22Rv1 (cell line): ENCODE measurements at regions not wholly inside any gene's neighbourhood (a gene's known extent, or its start where the extent isn't known, plus 50 kb on each side); places are given as distances from the start of the nearest gene placed in this dataset.

Experiments
- H3K27ac ChIP-seq: fragments of 450-650 bp; 2 replicates; pipeline ENCODE4 v1.5.1; 2017
- ZFX ChIP-seq: fragments of 450-650 bp; IDR thresholded peaks from 2 replicates; pipeline ENCODE4 v1.6.1; 2017; ENCODE audit warnings: antibody characterized with exemption, borderline replicate concordance
- TF ChIP-seq, protein P1 (sequence below): fragments of 450-650 bp; IDR thresholded peaks from 2 replicates; pipeline ENCODE4 v1.5.1; 2017; ENCODE audit warnings: mild to moderate bottlenecking

DNA sequence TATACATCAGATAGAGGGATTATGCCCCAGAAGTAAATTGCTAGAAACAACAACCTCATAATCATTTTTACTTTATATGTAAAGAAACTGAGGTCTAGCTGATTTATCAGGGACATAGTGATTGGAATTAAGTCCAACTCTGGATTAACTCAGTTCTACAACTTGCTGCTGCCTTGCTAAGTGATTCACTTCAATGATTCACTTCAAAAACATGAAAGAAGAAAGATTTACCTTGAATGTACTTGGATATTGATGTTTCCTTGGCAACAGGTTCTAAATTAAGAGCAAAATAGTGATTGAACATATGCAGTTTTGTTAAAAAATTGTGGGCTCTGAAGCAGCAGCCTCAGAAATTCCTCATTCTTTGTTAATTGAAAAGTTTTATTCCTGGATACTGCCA, 99.8 kb upstream of the H2AZ1 start:
- TF ChIP-seq, protein P1, sequence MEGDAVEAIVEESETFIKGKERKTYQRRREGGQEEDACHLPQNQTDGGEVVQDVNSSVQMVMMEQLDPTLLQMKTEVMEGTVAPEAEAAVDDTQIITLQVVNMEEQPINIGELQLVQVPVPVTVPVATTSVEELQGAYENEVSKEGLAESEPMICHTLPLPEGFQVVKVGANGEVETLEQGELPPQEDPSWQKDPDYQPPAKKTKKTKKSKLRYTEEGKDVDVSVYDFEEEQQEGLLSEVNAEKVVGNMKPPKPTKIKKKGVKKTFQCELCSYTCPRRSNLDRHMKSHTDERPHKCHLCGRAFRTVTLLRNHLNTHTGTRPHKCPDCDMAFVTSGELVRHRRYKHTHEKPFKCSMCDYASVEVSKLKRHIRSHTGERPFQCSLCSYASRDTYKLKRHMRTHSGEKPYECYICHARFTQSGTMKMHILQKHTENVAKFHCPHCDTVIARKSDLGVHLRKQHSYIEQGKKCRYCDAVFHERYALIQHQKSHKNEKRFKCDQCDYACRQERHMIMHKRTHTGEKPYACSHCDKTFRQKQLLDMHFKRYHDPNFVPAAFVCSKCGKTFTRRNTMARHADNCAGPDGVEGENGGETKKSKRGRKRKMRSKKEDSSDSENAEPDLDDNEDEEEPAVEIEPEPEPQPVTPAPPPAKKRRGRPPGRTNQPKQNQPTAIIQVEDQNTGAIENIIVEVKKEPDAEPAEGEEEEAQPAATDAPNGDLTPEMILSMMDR, result no peak
- no peak for TF ChIP-seq ZFX
- no peak overlapping the region for H3K27ac ChIP-seq

DNA sequence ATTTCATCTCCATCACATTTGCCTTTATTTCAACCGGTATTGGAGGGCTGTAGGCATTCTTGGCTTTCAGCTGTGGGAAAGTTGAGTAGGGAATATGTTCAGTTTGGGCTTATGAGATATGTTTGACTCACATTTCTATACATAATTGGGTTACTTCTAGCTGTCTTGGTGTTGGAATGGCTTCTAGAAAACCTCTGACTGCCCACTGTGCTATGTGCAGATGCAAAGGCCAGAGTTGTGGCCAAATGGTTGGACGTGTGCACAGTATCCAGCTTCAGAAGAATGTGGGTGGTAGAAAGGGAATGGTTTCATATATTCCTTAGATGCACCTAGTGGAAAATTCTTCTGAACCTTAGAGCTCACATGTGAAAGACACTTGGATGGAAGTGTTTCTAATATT, 92.6 kb upstream of the H2AZ1 start:
- no peak overlapping the region for H3K27ac ChIP-seq
- TF ChIP-seq ZFX, result no peak
- TF ChIP-seq, protein P1, result no peak

DNA sequence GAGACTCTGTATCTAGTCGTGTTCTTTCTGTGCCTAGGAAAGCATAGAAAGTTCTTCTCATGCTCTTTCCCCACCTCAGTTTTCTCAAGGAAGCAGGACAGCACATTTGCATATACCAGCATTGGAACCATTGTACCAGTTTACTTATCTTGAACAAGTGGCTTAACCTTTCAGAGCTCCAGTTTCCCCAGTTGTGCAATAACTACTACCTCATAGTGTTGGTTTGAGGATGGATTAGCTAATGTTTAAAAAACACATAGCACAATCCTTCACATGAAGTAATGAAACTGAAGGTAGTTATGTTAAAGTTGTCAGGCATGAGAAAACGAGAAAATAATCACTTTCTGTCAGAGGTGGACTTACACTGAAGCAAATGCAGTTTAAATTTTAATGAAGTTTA, 92.2 kb upstream of the H2AZ1 start:
- no peak overlapping the region for H3K27ac ChIP-seq
- TF ChIP-seq, protein P1, result no peak
- no peak for TF ChIP-seq ZFX

DNA sequence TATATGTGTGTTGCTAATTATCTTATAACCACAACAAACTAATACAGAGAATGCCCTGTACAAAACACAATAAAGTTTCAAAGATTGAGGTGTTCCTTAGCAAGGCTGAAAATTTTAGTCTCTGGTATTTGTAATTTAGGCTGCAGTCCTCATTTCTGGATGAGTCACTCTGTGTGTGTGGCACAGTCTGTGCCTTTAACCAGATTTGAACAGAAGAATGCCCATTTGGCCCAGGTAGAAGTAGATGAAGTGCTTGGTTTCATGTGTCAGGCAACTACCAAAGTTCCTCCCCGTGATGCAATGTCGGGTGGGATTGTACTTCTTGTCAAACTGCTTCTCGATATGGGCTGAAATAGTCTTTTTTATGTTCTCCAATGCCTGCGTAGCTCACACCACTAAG, 91.6 kb upstream of the H2AZ1 start:
- no peak overlapping the region for H3K27ac ChIP-seq
- TF ChIP-seq, protein P1, result no peak
- no peak for TF ChIP-seq ZFX

DNA sequence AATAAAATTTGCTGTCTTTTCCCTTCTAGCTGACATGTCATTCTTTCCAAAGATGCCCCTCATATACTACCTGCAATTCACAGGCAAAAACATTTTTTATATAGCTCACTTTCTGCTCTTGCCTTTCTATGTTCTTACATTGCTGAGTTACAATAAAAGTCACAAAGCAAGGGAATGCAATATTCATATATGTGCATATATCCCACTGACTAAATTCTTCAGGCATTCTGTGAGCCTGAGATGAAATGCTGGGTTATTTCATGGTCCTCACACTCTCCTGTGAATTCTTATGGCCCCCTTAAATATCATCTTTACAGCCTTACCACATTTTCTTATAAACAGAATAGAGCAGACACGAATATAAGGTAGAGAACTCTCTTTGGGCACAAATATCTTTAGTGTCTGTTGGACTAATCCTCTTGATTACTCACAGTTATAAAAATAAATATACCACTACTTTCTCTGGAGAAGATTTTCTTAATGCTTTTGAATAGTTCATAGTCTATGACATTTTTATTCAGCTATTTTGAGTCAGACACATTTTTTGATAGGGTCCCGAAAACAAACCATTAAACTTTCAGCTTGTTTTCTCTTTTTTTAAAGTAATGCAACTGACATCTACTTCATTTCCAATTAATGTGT, 84.1 kb upstream of the H2AZ1 start:
- no peak overlapping the region for H3K27ac ChIP-seq
- TF ChIP-seq, protein P1, result no peak
- TF ChIP-seq ZFX, result no peak

DNA sequence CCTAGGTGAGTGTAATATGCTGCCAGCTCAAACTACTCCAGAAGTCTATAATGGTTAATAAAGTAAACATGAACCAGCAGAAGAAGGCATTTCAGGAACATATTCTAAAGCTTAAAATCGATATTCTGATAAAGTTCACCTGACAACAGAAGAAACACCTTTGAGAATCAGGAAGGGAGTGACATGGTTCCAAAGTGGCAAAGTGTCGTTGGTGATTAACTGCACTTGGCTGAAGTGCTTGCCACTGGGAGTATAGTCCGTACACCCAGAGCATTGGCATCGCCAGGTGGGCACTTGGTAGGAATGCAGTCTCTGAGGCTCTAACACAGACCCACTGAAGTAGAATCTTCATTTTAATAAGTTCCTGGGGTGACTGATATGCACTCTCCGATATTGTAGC, 76.0 kb upstream of the H2AZ1 start:
- TF ChIP-seq, protein P1, result no peak
- TF ChIP-seq ZFX, result no peak

DNA sequence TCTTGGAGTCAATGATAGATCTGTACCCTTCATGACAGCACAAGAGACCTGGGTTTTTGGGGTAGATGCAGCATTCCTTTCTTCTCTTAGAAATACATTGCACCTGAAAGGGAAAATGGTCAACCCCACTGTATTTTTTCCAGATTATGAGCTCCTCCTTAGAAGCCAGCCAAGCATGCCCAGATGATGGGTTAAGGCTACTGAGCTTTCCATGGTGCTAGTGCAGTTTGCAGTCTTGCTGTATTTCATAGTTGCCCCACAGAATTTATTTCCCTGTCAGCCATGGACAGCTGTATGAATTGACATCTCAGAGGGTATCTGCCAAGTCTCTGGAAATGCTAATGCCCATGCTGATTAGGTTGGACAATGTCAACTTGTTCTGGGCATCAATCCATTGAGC, 73.7 kb upstream of the H2AZ1 start:
- H3K27ac ChIP-seq, result no peak overlapping the region
- TF ChIP-seq, protein P1, result no peak
- TF ChIP-seq ZFX, result no peak

More for the DNA sequence above, 76.0 kb upstream of the H2AZ1 start:
- H3K27ac ChIP-seq, result no peak overlapping the region
